ENCODE measurements at regions not wholly inside any gene's neighbourhood (a gene's known extent, or its start where the extent isn't known, plus 50 kb on each side); places are given as distances from the start of the nearest gene placed in this dataset.
A peak's percentile ranks its signal among the peaks of the same experiment; 100 is the strongest.
"Not testable (repeated sequence)": the region's sequence is repeated elsewhere in the genome, so short reads cannot be mapped to it uniquely, and the experiment has no call there.

DNA sequence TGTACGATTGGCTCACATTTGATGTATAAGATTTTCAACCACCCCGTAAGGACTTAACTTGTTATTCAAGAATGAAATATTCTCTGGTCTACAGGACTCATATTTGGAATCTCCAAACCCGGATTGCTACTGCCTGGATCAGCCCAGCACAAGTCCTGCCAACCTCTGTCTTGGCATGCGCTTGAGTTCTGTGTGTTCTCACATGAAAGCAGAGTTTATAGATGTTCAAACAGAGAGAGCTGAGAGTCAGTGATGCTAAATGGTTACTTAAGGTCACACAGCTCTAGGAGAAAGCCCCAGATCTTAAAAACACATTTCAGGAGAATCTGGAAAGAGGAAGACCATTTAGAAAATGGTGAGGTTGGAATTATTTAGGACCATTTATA lies 268.0 kb upstream of the TBL1XR1 start:
- no peak overlapping the region for H3K4me3 ChIP-seq (ENCODE audit: low read depth, low read length)
- TF ChIP-seq, protein P1, sequence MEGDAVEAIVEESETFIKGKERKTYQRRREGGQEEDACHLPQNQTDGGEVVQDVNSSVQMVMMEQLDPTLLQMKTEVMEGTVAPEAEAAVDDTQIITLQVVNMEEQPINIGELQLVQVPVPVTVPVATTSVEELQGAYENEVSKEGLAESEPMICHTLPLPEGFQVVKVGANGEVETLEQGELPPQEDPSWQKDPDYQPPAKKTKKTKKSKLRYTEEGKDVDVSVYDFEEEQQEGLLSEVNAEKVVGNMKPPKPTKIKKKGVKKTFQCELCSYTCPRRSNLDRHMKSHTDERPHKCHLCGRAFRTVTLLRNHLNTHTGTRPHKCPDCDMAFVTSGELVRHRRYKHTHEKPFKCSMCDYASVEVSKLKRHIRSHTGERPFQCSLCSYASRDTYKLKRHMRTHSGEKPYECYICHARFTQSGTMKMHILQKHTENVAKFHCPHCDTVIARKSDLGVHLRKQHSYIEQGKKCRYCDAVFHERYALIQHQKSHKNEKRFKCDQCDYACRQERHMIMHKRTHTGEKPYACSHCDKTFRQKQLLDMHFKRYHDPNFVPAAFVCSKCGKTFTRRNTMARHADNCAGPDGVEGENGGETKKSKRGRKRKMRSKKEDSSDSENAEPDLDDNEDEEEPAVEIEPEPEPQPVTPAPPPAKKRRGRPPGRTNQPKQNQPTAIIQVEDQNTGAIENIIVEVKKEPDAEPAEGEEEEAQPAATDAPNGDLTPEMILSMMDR (IDR thresholded peaks at IDR 0.05; ENCODE audit: insufficient read depth, low read depth, low read length) = no peak
- DNase-seq (ENCODE audit: low read depth) = no peak

DNA sequence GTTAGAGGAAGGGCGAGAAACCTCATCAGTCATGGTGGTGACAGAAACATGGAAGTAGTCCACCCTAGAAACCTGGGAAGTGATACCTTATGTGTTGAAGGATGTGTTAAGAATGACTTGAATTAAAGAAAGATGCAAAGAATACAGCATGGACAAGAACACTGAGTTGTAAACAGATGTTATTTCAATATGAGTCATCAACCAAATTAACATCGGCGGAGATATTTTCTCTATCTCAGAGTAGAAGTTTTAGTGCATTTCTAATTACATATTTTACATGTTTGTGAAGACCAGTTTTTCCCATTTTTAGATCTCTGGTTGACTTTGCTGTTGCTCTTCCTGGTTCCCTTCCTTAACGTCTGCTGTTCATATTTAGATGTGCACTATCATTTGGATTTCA lies 268.8 kb upstream of the TBL1XR1 start:
- no peak overlapping the region for H3K4me3 ChIP-seq (ENCODE audit: low read depth, low read length)
- TF ChIP-seq, protein P1 (IDR thresholded peaks at IDR 0.05; ENCODE audit: insufficient read depth, low read depth, low read length) = no peak
- DNase-seq (ENCODE audit: low read depth) = peak; percentile 48

DNA sequence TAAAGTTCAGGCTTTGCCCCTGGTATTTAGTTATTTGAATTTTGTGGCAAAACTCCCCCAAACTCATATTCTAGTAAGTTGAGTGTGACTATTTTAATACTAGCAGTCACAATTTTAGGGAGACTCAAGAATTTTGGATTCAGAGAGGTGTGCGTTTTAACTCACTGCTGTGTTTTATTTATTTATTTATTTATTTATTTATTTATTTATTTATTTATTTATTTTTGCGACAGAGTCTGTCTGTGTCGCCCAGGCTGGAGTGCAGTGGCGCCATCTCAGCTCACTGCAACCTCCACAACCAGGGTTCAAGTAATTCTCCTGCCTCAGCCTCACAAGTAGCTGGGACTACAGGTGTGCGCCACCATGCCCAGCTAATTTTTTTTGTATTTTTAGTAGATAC lies 269.3 kb upstream of the TBL1XR1 start:
- DNase-seq (ENCODE audit: low read depth) = not testable (repeated sequence)

DNA sequence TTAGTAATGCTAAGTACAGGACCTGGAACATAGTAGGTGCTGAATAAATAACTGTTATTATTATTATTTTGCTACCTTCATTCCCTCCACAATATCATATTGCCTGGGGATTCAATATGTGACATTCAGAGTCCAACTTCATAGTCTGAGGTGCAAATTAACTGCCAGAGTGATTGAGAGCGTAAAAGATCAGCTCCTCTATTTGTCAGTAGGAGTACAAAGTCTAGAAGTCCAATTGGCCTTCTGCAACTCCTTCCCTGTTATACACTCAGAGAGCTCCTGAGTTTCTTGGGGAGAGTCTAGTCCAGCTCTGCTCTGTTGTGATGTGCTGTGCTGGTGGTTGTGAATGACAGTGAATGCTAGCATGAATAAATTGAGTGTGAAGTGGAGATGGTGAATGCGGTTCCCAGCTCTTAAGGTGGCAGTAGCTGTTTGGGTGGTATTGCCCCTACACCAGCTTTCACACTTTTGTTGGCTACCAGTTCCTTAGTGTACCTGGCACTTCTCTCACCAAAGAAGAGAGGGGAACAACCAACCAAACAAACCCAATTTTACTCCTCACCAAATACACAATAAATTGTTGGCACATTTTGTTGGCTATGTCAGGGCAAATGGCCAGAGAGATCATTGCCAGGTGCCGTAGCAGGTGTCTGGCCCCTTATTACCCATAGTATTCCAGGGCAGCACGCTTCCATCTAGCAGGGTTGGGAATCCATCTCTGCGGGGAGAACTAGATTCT lies 270.1 kb upstream of the TBL1XR1 start:
- DNase-seq (ENCODE audit: low read depth) = no peak
- TF ChIP-seq, protein P1 (IDR thresholded peaks at IDR 0.05; ENCODE audit: insufficient read depth, low read depth, low read length) = no peak
- H3K4me3 ChIP-seq (ENCODE audit: low read depth, low read length) = no peak overlapping the region

More for the DNA sequence above, 269.3 kb upstream of the TBL1XR1 start:
- H3K4me3 ChIP-seq (ENCODE audit: low read depth, low read length) = not testable (repeated sequence)

GRCh38 chr3:177468331-177468730 lies 271.0 kb upstream of the TBL1XR1 start:
- DNase-seq (ENCODE audit: low read depth) = peak; percentile 65
- no peak overlapping the region for H3K4me3 ChIP-seq (ENCODE audit: low read depth, low read length)
- TF ChIP-seq, protein P1 (IDR thresholded peaks at IDR 0.05; ENCODE audit: insufficient read depth, low read depth, low read length) = no peak

GRCh38 chr3:177468816-177469215 lies 271.5 kb upstream of the TBL1XR1 start:
- TF ChIP-seq, protein P1 (IDR thresholded peaks at IDR 0.05; ENCODE audit: insufficient read depth, low read depth, low read length) = no peak
- peak; percentile 81 for DNase-seq (ENCODE audit: low read depth)
- no peak overlapping the region for H3K4me3 ChIP-seq (ENCODE audit: low read depth, low read length)

- TF ChIP-seq, protein P1 (IDR thresholded peaks at IDR 0.05; ENCODE audit: insufficient read depth, low read depth, low read length) = no peak
- no peak for DNase-seq (ENCODE audit: low read depth)
- H3K4me3 ChIP-seq (ENCODE audit: low read depth, low read length) = no peak overlapping the region
Measured at GRCh38 chr3:177469216-177469615, 271.9 kb upstream of the TBL1XR1 start.
